Liver (tissue), 3 donors: ENCODE measurements at regions not wholly inside any gene's neighbourhood (a gene's known extent, or its start where the extent isn't known, plus 50 kb on each side); places are given as distances from the start of the nearest gene placed in this dataset.
"Not testable (repeated sequence)": the region's sequence is repeated elsewhere in the genome, so short reads cannot be mapped to it uniquely, and the experiment has no call there.

ENCODE experiments used
- FOXA1 ChIP-seq: IDR thresholded peaks from 2 replicates; pipeline ENCODE4 v1.6.1; 2016; ENCODE audit warnings: antibody characterized with exemption
- GABPA ChIP-seq, 2 donors: IDR thresholded peaks in 1 of 2; conservative IDR thresholded peaks in 1 of 2; 2 replicates each; pipeline ENCODE4 v1.6.1; 2016; ENCODE audit warnings: antibody characterized with exemption in 2 of 2, mild to moderate bottlenecking in 1 of 2, moderate library complexity in 1 of 2
- HNF4G ChIP-seq: IDR thresholded peaks from 2 replicates; pipeline ENCODE4 v1.6.1; 2016; ENCODE audit warnings: antibody characterized with exemption
- JUND ChIP-seq, 2 donors: IDR thresholded peaks; 2 replicates each; pipeline ENCODE4 v1.6.1; 2016; ENCODE audit warnings: antibody characterized with exemption in 2 of 2
- RAD21 ChIP-seq, 2 donors: IDR thresholded peaks; 2 replicates each; pipeline ENCODE4 v1.6.1; 2016; ENCODE audit warnings: antibody characterized with exemption in 2 of 2, mild to moderate bottlenecking in 2 of 2
- SP1 ChIP-seq: IDR thresholded peaks from 2 replicates; pipeline ENCODE4 v1.6.1; 2018; ENCODE audit warnings: antibody characterized with exemption, mild to moderate bottlenecking
- TAF1 ChIP-seq: conservative IDR thresholded peaks from 2 replicates; pipeline ENCODE4 v1.6.1; 2016; ENCODE audit warnings: antibody characterized with exemption, mild to moderate bottlenecking
- TF ChIP-seq, protein P1 (sequence below): fragments of 150-350 bp; IDR thresholded peaks from 2 replicates; pipeline ENCODE4 v1.5.1; 2017; ENCODE audit warnings: improper control_type of control experiment, low read depth, low read length; ENCODE audit not compliant: missing input control
- TF ChIP-seq, protein P2 (sequence below): IDR thresholded peaks from 2 replicates; pipeline ENCODE4 v1.6.1; 2016; ENCODE audit warnings: antibody characterized with exemption, mild to moderate bottlenecking
- TF ChIP-seq, protein P3 (sequence below): IDR thresholded peaks from 2 replicates; pipeline ENCODE4 v1.6.1; 2016; ENCODE audit warnings: antibody characterized with exemption
- TF ChIP-seq, protein P4 (sequence below): IDR thresholded peaks from 2 replicates; pipeline ENCODE4 v1.6.1; 2016; ENCODE audit warnings: antibody characterized with exemption
- TF ChIP-seq, protein P5 (sequence below): IDR thresholded peaks from 2 replicates; pipeline ENCODE4 v1.6.1; 2016; ENCODE audit warnings: antibody characterized with exemption
- donor health status: healthy.
- donor health status: healthy.

DNA sequence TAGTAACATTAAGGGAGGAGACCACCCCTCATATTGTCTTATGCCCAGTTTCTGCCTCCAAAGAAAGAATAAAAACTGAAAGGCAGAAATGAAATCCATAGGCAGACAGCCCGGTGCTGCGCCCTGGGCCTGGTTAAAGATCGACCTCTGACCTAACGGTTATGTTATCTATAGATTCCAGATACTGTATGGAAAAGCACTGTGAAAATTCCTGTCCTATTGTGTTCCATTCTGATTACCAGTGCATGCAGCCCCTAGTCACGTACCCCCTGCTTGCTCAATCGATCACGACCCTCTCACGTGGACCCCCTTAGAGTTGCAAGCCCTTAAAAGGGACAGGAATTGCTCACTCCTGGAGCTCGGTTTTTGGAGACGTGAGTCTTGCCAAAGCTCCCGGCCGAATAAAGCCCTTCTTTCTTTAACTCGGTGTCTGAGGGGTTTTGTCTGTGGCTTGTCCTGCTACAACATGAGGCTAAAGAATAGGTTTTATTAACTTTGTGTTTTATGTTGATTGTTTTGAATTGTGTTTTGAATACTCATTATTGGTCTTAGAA, 121.4 kb upstream of the XIRP2 start:
- TF ChIP-seq, protein P1, sequence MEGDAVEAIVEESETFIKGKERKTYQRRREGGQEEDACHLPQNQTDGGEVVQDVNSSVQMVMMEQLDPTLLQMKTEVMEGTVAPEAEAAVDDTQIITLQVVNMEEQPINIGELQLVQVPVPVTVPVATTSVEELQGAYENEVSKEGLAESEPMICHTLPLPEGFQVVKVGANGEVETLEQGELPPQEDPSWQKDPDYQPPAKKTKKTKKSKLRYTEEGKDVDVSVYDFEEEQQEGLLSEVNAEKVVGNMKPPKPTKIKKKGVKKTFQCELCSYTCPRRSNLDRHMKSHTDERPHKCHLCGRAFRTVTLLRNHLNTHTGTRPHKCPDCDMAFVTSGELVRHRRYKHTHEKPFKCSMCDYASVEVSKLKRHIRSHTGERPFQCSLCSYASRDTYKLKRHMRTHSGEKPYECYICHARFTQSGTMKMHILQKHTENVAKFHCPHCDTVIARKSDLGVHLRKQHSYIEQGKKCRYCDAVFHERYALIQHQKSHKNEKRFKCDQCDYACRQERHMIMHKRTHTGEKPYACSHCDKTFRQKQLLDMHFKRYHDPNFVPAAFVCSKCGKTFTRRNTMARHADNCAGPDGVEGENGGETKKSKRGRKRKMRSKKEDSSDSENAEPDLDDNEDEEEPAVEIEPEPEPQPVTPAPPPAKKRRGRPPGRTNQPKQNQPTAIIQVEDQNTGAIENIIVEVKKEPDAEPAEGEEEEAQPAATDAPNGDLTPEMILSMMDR = not testable (repeated sequence)
- TF ChIP-seq GABPA (IDR thresholded peaks at IDR 0.05 in 1 of 2, conservative IDR thresholded peaks at IDR 0.05 in 1 of 2); RAD21 (IDR thresholded peaks at IDR 0.05); JUND (IDR thresholded peaks at IDR 0.05); HNF4G; TAF1; SP1; FOXA1: not testable (repeated sequence)
- TF ChIP-seq, protein P2, sequence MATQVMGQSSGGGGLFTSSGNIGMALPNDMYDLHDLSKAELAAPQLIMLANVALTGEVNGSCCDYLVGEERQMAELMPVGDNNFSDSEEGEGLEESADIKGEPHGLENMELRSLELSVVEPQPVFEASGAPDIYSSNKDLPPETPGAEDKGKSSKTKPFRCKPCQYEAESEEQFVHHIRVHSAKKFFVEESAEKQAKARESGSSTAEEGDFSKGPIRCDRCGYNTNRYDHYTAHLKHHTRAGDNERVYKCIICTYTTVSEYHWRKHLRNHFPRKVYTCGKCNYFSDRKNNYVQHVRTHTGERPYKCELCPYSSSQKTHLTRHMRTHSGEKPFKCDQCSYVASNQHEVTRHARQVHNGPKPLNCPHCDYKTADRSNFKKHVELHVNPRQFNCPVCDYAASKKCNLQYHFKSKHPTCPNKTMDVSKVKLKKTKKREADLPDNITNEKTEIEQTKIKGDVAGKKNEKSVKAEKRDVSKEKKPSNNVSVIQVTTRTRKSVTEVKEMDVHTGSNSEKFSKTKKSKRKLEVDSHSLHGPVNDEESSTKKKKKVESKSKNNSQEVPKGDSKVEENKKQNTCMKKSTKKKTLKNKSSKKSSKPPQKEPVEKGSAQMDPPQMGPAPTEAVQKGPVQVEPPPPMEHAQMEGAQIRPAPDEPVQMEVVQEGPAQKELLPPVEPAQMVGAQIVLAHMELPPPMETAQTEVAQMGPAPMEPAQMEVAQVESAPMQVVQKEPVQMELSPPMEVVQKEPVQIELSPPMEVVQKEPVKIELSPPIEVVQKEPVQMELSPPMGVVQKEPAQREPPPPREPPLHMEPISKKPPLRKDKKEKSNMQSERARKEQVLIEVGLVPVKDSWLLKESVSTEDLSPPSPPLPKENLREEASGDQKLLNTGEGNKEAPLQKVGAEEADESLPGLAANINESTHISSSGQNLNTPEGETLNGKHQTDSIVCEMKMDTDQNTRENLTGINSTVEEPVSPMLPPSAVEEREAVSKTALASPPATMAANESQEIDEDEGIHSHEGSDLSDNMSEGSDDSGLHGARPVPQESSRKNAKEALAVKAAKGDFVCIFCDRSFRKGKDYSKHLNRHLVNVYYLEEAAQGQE = not testable (repeated sequence)
- TF ChIP-seq, protein P3, sequence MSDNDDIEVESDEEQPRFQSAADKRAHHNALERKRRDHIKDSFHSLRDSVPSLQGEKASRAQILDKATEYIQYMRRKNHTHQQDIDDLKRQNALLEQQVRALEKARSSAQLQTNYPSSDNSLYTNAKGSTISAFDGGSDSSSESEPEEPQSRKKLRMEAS = not testable (repeated sequence)
- TF ChIP-seq, protein P4, sequence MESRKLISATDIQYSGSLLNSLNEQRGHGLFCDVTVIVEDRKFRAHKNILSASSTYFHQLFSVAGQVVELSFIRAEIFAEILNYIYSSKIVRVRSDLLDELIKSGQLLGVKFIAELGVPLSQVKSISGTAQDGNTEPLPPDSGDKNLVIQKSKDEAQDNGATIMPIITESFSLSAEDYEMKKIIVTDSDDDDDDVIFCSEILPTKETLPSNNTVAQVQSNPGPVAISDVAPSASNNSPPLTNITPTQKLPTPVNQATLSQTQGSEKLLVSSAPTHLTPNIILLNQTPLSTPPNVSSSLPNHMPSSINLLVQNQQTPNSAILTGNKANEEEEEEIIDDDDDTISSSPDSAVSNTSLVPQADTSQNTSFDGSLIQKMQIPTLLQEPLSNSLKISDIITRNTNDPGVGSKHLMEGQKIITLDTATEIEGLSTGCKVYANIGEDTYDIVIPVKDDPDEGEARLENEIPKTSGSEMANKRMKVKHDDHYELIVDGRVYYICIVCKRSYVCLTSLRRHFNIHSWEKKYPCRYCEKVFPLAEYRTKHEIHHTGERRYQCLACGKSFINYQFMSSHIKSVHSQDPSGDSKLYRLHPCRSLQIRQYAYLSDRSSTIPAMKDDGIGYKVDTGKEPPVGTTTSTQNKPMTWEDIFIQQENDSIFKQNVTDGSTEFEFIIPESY = not testable (repeated sequence)
- TF ChIP-seq, protein P5, sequence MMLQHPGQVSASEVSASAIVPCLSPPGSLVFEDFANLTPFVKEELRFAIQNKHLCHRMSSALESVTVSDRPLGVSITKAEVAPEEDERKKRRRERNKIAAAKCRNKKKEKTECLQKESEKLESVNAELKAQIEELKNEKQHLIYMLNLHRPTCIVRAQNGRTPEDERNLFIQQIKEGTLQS = not testable (repeated sequence)
